AG09319 (cell line): ENCODE measurements at regions not wholly inside any gene's neighbourhood (a gene's known extent, or its start where the extent isn't known, plus 50 kb on each side); places are given as distances from the start of the nearest gene placed in this dataset.

Source experiments
- DNase-seq: peaks from one replicate; pipeline ENCODE4 v3.0.0-alpha.2; 2010; ENCODE audit warnings: low read depth; ENCODE audit errors: extremely low read depth
- CTCF ChIP-seq: IDR thresholded peaks from 2 replicates; pipeline ENCODE4 v1.5.1; 2011; ENCODE audit warnings: low read depth, mild to moderate bottlenecking, inconsistent platforms, low read length, moderate library complexity

GRCh38 chr9:107862881-107863280 is 373.3 kb upstream of the KLF4 start:
- DNase-seq: no peak
- TF ChIP-seq CTCF: no peak

- no peak for DNase-seq
- no peak for TF ChIP-seq CTCF
Measured at GRCh38 chr9:107862323-107862722, 372.8 kb upstream of the KLF4 start.

- DNase-seq: no peak
- TF ChIP-seq CTCF: no peak
Measured at GRCh38 chr9:107861075-107861474, 371.5 kb upstream of the KLF4 start.

GRCh38 chr9:107858260-107858659 is 368.7 kb upstream of the KLF4 start:
- no peak for TF ChIP-seq CTCF
- no peak for DNase-seq

GRCh38 chr9:107856633-107857032 is 367.1 kb upstream of the KLF4 start:
- no peak for TF ChIP-seq CTCF
- DNase-seq: no peak

GRCh38 chr9:107855164-107855563 is 365.6 kb upstream of the KLF4 start:
- no peak for TF ChIP-seq CTCF
- no peak for DNase-seq

GRCh38 chr9:107853461-107853860 is 363.9 kb upstream of the KLF4 start:
- no peak for DNase-seq
- TF ChIP-seq CTCF: no peak
